ENCODE measurements at regions not wholly inside any gene's neighbourhood (a gene's known extent, or its start where the extent isn't known, plus 50 kb on each side); places are given as distances from the start of the nearest gene placed in this dataset.
"Not testable (repeated sequence)": the region's sequence is repeated elsewhere in the genome, so short reads cannot be mapped to it uniquely, and the experiment has no call there.

DNA sequence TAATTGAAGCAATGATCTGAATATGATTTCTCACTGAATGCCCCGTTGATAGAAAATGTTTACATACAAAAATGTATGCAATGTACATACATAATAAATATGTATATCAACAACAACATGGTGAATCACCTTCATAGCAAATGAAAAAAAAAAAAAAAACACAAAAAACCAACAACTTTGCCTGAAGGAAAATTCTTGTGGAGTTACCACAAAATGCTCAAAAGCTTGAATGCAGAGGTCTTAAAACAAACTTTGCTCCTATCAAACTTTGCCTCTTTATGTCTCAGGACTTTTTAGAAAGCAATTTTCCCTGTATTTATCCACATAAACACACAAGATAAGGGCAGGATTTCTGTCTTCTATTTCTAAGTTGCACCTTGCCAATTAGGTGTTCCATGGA, 92.9 kb upstream of the SIX2 start:
- TF ChIP-seq CTCF (IDR thresholded peaks at IDR 0.05; ENCODE audit: insufficient read depth, low read length), result no peak
- H3K4me3 ChIP-seq (ENCODE audit: low read depth, low read length), result no peak overlapping the region
- DNase-seq (ENCODE audit: low read depth), result no peak

GRCh38 chr2:45096996-45097395, 87.7 kb upstream of the SIX2 start:
- H3K4me3 ChIP-seq (ENCODE audit: low read depth, low read length), result no peak overlapping the region
- no peak for TF ChIP-seq CTCF (IDR thresholded peaks at IDR 0.05; ENCODE audit: insufficient read depth, low read length)

GRCh38 chr2:45096038-45096437, 86.8 kb upstream of the SIX2 start:
- not testable (repeated sequence) for DNase-seq (ENCODE audit: low read depth); H3K4me3 ChIP-seq (ENCODE audit: low read depth, low read length)

More at GRCh38 chr2:45096996-45097395, 87.7 kb upstream of the SIX2 start:
- DNase-seq (ENCODE audit: low read depth), result no peak

GRCh38 chr2:45093663-45094062, 84.4 kb upstream of the SIX2 start:
- DNase-seq (ENCODE audit: low read depth), result no peak
- H3K4me3 ChIP-seq (ENCODE audit: low read depth, low read length), result no peak overlapping the region

GRCh38 chr2:45093181-45093580, 83.9 kb upstream of the SIX2 start:
- no peak overlapping the region for H3K4me3 ChIP-seq (ENCODE audit: low read depth, low read length)
- TF ChIP-seq CTCF (IDR thresholded peaks at IDR 0.05; ENCODE audit: insufficient read depth, low read length), result no peak
- DNase-seq (ENCODE audit: low read depth), result no peak

More at GRCh38 chr2:45093663-45094062, 84.4 kb upstream of the SIX2 start:
- no peak for TF ChIP-seq CTCF (IDR thresholded peaks at IDR 0.05; ENCODE audit: insufficient read depth, low read length)

DNA sequence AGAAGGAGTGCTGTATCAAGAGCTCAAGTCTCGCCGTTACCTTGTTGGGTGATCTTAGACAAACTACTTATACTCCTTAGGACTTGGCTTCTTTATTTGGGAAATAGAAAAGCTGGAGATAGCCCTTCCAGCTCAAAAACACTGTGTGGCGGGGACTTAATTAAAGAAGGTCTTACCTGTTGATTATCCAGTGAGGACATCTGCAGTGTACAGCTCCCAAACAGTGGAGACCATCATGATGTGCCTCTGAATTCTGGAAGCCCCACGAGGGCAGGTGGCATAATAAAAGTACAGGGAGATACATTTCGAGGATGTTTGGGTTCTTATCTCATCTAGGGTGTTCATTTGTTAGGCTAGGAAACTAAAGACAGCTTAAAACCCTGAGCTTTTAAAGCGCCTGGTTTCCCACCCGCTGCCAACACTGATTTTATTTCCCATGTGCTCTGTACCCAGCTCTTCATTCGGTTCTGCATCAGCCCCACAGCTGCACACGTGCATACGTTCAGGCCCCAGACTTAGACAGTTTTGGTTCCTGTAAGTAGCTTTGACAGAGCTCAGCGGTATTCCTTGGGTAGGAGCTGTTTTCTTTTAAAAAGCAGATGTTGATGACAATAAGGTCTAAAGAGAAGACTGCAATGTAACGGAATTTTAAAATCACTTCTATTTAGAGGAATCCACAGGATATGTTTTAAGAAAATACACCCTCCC, 80.5 kb upstream of the SIX2 start:
- no peak overlapping the region for H3K4me3 ChIP-seq (ENCODE audit: low read depth, low read length)
- no peak for TF ChIP-seq CTCF (IDR thresholded peaks at IDR 0.05; ENCODE audit: insufficient read depth, low read length)
- DNase-seq (ENCODE audit: low read depth), result no peak

- no peak for TF ChIP-seq CTCF (IDR thresholded peaks at IDR 0.05; ENCODE audit: insufficient read depth, low read length)
- no peak overlapping the region for H3K4me3 ChIP-seq (ENCODE audit: low read depth, low read length)
- DNase-seq (ENCODE audit: low read depth), result no peak
These were observed 76.2 kb upstream of the SIX2 start for GRCh38 chr2:45085487-45085886.
